ENCODE measurements at regions not wholly inside any gene's neighbourhood (a gene's known extent, or its start where the extent isn't known, plus 50 kb on each side); places are given as distances from the start of the nearest gene placed in this dataset.
"Not testable (repeated sequence)": the region's sequence is repeated elsewhere in the genome, so short reads cannot be mapped to it uniquely, and the experiment has no call there.

DNA sequence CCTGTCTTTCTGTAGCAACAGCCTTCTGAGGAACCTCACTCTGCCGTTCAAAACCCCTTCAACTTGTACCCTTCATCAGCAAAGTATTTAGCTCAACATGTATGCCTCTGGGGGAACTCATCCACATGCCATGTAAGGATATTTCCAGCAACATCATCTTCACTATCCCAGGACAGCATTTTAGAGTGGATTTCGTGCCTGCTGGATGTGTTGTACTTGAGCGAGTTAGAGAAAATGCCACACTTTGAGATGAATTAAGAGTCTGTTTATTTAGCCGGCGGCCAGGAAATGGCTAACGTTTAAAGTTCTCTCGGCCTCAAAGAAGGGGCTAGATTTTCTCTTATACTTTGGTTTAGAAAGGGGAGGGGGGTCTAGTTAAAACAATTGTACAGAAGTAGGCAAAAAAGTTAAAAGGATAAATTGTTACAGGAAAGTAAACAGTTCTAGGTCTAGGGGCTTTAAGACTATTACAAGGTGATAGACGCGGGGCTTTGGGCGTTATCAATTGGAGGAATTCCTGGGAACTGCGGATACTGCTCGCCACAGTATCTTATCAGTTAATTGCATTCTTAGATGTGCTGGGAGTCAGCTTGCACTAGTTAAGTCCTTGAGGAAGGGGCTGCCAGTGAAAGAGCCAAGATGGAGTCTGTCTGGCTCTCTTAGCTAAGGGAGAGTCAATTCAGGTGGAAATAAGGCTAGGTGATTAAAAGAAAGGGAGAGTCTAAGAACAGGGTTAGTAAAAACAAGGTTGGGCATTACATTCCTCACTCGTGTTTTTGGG, 95.0 kb downstream of the ALG1L2 start:
- TF ChIP-seq, protein P1, sequence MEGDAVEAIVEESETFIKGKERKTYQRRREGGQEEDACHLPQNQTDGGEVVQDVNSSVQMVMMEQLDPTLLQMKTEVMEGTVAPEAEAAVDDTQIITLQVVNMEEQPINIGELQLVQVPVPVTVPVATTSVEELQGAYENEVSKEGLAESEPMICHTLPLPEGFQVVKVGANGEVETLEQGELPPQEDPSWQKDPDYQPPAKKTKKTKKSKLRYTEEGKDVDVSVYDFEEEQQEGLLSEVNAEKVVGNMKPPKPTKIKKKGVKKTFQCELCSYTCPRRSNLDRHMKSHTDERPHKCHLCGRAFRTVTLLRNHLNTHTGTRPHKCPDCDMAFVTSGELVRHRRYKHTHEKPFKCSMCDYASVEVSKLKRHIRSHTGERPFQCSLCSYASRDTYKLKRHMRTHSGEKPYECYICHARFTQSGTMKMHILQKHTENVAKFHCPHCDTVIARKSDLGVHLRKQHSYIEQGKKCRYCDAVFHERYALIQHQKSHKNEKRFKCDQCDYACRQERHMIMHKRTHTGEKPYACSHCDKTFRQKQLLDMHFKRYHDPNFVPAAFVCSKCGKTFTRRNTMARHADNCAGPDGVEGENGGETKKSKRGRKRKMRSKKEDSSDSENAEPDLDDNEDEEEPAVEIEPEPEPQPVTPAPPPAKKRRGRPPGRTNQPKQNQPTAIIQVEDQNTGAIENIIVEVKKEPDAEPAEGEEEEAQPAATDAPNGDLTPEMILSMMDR (IDR thresholded peaks at IDR 0.05; ENCODE audit: borderline replicate concordance, extremely low read depth, low read length, poor library complexity, severe bottlenecking): not testable (repeated sequence)
- not testable (repeated sequence) for TF ChIP-seq EZH2 (IDR thresholded peaks at IDR 0.05; ENCODE audit: borderline replicate concordance, low read depth, low read length, severe bottlenecking)
